ENCODE measurements at regions not wholly inside any gene's neighbourhood (a gene's known extent, or its start where the extent isn't known, plus 50 kb on each side); places are given as distances from the start of the nearest gene placed in this dataset.
"Not testable (repeated sequence)": the region's sequence is repeated elsewhere in the genome, so short reads cannot be mapped to it uniquely, and the experiment has no call there.

DNA sequence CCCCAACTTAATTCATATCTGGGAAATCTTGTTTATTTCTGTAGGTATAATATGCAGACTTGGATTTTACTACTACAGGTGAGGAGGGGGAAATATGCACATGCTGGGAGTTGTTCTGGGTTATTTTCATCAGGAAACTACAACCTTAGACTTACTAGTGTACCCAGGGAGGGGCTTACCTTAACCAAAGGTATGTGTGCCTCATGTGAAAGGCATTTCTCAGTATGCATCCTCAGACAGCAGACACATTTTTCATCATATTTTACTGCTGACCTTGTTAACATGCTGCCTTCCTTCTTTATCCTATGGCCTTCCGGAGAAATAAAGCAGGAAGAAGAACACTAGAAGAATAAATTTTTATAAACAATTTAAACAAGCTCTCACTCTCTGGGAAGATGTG lies 214.9 kb downstream of the SPANXN4 start:
- Histone ChIP-seq H3K36me3 (ENCODE audit: control insufficient read depth, low read length) (no peaks in the 10 kb centered on the region), H3K4me2 (ENCODE audit: low read length) (no peak overlapping the region), H4K20me1 (ENCODE audit: control insufficient read depth, insufficient read depth, low read depth, low read length) (no peaks in the 10 kb centered on the region), H3K4me1 (ENCODE audit: control insufficient read depth, low read length) (no peaks in the 10 kb centered on the region), H3K27ac (ENCODE audit: low read depth, low read length) (no peak overlapping the region), H3K4me3 (ENCODE audit: low read length) (no peak overlapping the region), H3K9me2 (replicated peaks; ENCODE audit: control insufficient read depth, low read length) (no peaks in the 10 kb centered on the region), H3K79me2 (ENCODE audit: control insufficient read depth, low read length) (no peaks in the 10 kb centered on the region), H3K9me3 (ENCODE audit: control insufficient read depth, insufficient read depth, low read length) (no peaks in the 10 kb centered on the region), H3K27me3 (ENCODE audit: control insufficient read depth, low read length) (no peaks in the 10 kb centered on the region), H3F3A (ENCODE audit: control insufficient read depth, insufficient read depth) (no peaks in the 10 kb centered on the region)
- TF ChIP-seq EZH2phosphoT487 (IDR thresholded peaks at IDR 0.05; ENCODE audit: borderline replicate concordance, low read length): no peak
- TF ChIP-seq, protein P1, sequence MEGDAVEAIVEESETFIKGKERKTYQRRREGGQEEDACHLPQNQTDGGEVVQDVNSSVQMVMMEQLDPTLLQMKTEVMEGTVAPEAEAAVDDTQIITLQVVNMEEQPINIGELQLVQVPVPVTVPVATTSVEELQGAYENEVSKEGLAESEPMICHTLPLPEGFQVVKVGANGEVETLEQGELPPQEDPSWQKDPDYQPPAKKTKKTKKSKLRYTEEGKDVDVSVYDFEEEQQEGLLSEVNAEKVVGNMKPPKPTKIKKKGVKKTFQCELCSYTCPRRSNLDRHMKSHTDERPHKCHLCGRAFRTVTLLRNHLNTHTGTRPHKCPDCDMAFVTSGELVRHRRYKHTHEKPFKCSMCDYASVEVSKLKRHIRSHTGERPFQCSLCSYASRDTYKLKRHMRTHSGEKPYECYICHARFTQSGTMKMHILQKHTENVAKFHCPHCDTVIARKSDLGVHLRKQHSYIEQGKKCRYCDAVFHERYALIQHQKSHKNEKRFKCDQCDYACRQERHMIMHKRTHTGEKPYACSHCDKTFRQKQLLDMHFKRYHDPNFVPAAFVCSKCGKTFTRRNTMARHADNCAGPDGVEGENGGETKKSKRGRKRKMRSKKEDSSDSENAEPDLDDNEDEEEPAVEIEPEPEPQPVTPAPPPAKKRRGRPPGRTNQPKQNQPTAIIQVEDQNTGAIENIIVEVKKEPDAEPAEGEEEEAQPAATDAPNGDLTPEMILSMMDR (IDR thresholded peaks at IDR 0.05; ENCODE audit: low read depth, low read length, poor library complexity, severe bottlenecking): no peak

DNA sequence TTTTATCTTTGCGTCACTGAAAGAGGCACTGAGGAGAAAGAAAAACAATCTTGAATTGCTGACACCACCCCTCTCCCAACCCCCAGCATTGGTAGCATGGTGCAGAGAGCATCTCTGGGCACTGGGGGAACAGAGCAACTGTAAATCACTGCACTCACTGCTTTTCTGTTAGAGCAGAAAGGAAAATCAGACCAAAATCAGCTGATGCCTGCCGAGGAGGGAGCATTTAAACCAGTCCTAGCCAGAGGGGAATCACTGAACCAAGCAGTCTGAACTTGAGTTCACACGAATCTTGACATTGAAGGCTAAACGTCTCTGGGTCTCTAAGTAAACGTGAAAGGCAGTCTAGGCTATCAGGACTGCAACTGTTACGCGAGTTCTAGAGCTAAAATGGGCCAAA lies 205.8 kb downstream of the SPANXN4 start:
- Histone ChIP-seq H3K9me2 (replicated peaks; ENCODE audit: control insufficient read depth, low read length) (no peaks in the 10 kb centered on the region), H3K27me3 (ENCODE audit: control insufficient read depth, low read length) (no peaks in the 10 kb centered on the region), H3K27ac (ENCODE audit: low read depth, low read length) (no peak overlapping the region), H3K9me3 (ENCODE audit: control insufficient read depth, insufficient read depth, low read length) (no peaks in the 10 kb centered on the region), H3K4me3 (ENCODE audit: low read length) (no peak overlapping the region), H3F3A (ENCODE audit: control insufficient read depth, insufficient read depth) (no peaks in the 10 kb centered on the region), H3K4me2 (ENCODE audit: low read length) (no peak overlapping the region), H4K20me1 (ENCODE audit: control insufficient read depth, insufficient read depth, low read depth, low read length) (no peaks in the 10 kb centered on the region), H3K36me3 (ENCODE audit: control insufficient read depth, low read length) (no peaks in the 10 kb centered on the region), H3K4me1 (ENCODE audit: control insufficient read depth, low read length) (no peaks in the 10 kb centered on the region), H3K79me2 (ENCODE audit: control insufficient read depth, low read length) (no peaks in the 10 kb centered on the region)
- TF ChIP-seq EZH2phosphoT487 (IDR thresholded peaks at IDR 0.05; ENCODE audit: borderline replicate concordance, low read length): no peak
- TF ChIP-seq, protein P1 (IDR thresholded peaks at IDR 0.05; ENCODE audit: low read depth, low read length, poor library complexity, severe bottlenecking): no peak

DNA sequence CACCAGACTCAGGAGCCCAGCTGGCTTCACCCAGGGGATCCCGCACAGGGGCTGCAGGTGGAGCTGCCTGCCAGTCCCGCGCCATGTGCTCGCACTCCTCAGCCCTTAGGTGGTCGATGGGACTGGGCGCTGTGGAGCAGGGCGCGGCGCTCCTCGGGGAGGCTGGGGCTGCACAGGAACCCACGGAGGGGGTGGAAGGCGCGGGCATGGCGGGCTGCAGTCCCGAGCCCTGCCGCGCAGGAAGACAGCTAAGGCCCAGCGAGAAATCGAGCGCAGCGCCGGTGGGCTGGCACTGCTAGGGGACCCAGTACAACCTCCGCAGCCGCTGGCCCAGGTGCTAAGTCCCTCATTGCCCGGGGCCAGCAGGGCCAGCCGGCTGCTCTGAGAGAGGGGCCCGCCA lies 202.9 kb downstream of the SPANXN4 start:
- not testable (repeated sequence) for H3K4me3 ChIP-seq (ENCODE audit: low read length); H3F3A ChIP-seq (ENCODE audit: control insufficient read depth, insufficient read depth); H3K27me3 ChIP-seq (ENCODE audit: control insufficient read depth, low read length); H3K27ac ChIP-seq (ENCODE audit: low read depth, low read length); H3K36me3 ChIP-seq (ENCODE audit: control insufficient read depth, low read length); H3K4me2 ChIP-seq (ENCODE audit: low read length); H3K4me1 ChIP-seq (ENCODE audit: control insufficient read depth, low read length); H3K9me3 ChIP-seq (ENCODE audit: control insufficient read depth, insufficient read depth, low read length); H4K20me1 ChIP-seq (ENCODE audit: control insufficient read depth, insufficient read depth, low read depth, low read length); H3K9me2 ChIP-seq (replicated peaks; ENCODE audit: control insufficient read depth, low read length); H3K79me2 ChIP-seq (ENCODE audit: control insufficient read depth, low read length)

DNA sequence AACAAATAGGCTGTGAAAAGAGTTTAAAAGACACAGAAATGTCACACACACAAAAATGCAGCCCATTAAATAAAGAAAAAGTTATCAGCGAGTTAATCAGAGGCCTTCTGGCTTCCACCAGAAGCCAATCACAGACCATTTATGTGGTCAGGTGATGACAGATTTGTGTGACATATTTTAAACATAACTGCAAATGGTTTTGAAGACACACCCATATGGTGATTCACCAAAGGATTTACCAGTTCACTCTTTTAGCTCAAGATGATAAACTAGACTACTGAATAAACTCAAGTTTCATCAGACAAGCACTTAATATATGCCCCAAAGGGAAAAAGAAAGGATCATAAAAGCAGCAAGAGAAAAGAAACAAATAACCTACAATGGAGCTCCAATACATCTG lies 181.2 kb downstream of the SPANXN4 start:
- Histone ChIP-seq H3F3A (ENCODE audit: control insufficient read depth, insufficient read depth) (no peaks in the 10 kb centered on the region), H3K79me2 (ENCODE audit: control insufficient read depth, low read length) (no peaks in the 10 kb centered on the region), H3K27ac (ENCODE audit: low read depth, low read length) (no peak overlapping the region), H4K20me1 (ENCODE audit: control insufficient read depth, insufficient read depth, low read depth, low read length) (no peaks in the 10 kb centered on the region), H3K36me3 (ENCODE audit: control insufficient read depth, low read length) (no peaks in the 10 kb centered on the region), H3K9me2 (replicated peaks; ENCODE audit: control insufficient read depth, low read length) (no peaks in the 10 kb centered on the region), H3K4me3 (ENCODE audit: low read length) (no peak overlapping the region), H3K9me3 (ENCODE audit: control insufficient read depth, insufficient read depth, low read length) (no peaks in the 10 kb centered on the region), H3K4me2 (ENCODE audit: low read length) (no peak overlapping the region), H3K4me1 (ENCODE audit: control insufficient read depth, low read length) (no peaks in the 10 kb centered on the region), H3K27me3 (ENCODE audit: control insufficient read depth, low read length) (no peaks in the 10 kb centered on the region)
- TF ChIP-seq EZH2phosphoT487 (IDR thresholded peaks at IDR 0.05; ENCODE audit: borderline replicate concordance, low read length): no peak
- TF ChIP-seq, protein P1 (IDR thresholded peaks at IDR 0.05; ENCODE audit: low read depth, low read length, poor library complexity, severe bottlenecking): no peak

All from DOHH2 (cell line).